ENCODE measurements at regions not wholly inside any gene's neighbourhood (a gene's known extent, or its start where the extent isn't known, plus 50 kb on each side); places are given as distances from the start of the nearest gene placed in this dataset.

DNA sequence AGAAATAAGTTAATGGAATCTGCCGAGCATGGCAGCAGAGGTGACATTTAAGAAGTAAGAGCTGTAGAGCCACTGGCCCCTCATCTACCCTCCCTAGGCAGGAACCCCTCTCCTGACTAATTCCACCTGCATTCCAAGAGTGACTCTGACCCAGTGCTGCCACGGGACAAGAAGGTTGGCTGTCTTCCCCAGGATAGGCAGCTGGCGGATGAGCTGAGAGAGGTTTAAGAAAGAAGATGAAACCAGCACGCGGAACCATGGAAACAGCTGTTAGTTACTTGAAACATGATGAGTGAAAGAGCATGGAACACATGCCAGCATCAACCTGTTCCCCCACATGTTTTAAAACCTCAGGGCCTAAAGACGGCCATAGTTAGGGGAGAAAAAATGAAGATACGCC is 74.1 kb downstream of the RND3 start:
- TF ChIP-seq CTCF (IDR thresholded peaks at IDR 0.05) (no peak), POLR2A (IDR thresholded peaks at IDR 0.05) (no peak), POLR2AphosphoS5 (IDR thresholded peaks at IDR 0.05) (no peak), EP300 (IDR thresholded peaks at IDR 0.05) (no peak)

All from suprapubic skin (tissue), 4 donors.